GM12873 (cell line): ENCODE measurements at regions not wholly inside any gene's neighbourhood (a gene's known extent, or its start where the extent isn't known, plus 50 kb on each side); places are given as distances from the start of the nearest gene placed in this dataset.

Experiments
- CTCF ChIP-seq: IDR thresholded peaks from 2 replicates; pipeline ENCODE4 v1.5.1; 2012; ENCODE audit warnings: low read depth, mild to moderate bottlenecking, moderate library complexity, low read length, control low read depth; ENCODE audit not compliant: insufficient read depth; ENCODE audit errors: missing control alignments

GRCh38 chr6:97462938-97463598 lies 180.1 kb upstream of the MMS22L start:
- no peak for TF ChIP-seq CTCF

- peak; percentile 6 for TF ChIP-seq CTCF
Measured at GRCh38 chr6:97465877-97466561, 183.0 kb upstream of the MMS22L start.

GRCh38 chr6:97468981-97469380 lies 186.0 kb upstream of the MMS22L start:
- TF ChIP-seq CTCF = no peak

GRCh38 chr6:97469451-97469850 lies 186.4 kb upstream of the MMS22L start:
- no peak for TF ChIP-seq CTCF

- no peak for TF ChIP-seq CTCF
Measured at GRCh38 chr6:97470322-97470721, 187.3 kb upstream of the MMS22L start.

GRCh38 chr6:97473979-97474378 lies 191.0 kb upstream of the MMS22L start:
- no peak for TF ChIP-seq CTCF

GRCh38 chr6:97497713-97498331 lies 214.8 kb upstream of the MMS22L start:
- peak; percentile 86 for TF ChIP-seq CTCF
